CMK (cell line): ENCODE measurements at regions not wholly inside any gene's neighbourhood (a gene's known extent, or its start where the extent isn't known, plus 50 kb on each side); places are given as distances from the start of the nearest gene placed in this dataset.

Experiments
- DNase-seq: peaks from one replicate; pipeline ENCODE4 v3.0.0-alpha.2; 2010; ENCODE audit warnings: low read depth

GRCh38 chr1:30329802-30330557 lies 393.4 kb downstream of the MATN1 start:
- DNase-seq: no peak

- no peak for DNase-seq
These were observed 394.1 kb downstream of the MATN1 start for GRCh38 chr1:30329263-30329753.

GRCh38 chr1:30328401-30329262 lies 394.8 kb downstream of the MATN1 start:
- DNase-seq: no peak

- DNase-seq: no peak
These were observed 395.4 kb downstream of the MATN1 start for GRCh38 chr1:30328100-30328370.

GRCh38 chr1:30327370-30328099 lies 395.9 kb downstream of the MATN1 start:
- DNase-seq: no peak

- DNase-seq: no peak
These were observed 397.4 kb downstream of the MATN1 start for GRCh38 chr1:30325999-30326398.

GRCh38 chr1:30325085-30325935 lies 398.1 kb downstream of the MATN1 start:
- DNase-seq: no peak

- no peak for DNase-seq
These were observed 398.9 kb downstream of the MATN1 start for GRCh38 chr1:30324251-30325084.

GRCh38 chr1:30323841-30324240 lies 399.5 kb downstream of the MATN1 start:
- no peak for DNase-seq

GRCh38 chr1:30323352-30323751 lies 400.0 kb downstream of the MATN1 start:
- DNase-seq: no peak

GRCh38 chr1:30322859-30323257 lies 400.5 kb downstream of the MATN1 start:
- no peak for DNase-seq

- DNase-seq: no peak
These were observed 401.2 kb downstream of the MATN1 start for GRCh38 chr1:30321996-30322858.

GRCh38 chr1:30321246-30321910 lies 402.0 kb downstream of the MATN1 start:
- DNase-seq: no peak

GRCh38 chr1:30320581-30320890 lies 402.8 kb downstream of the MATN1 start:
- DNase-seq: no peak

GRCh38 chr1:30319765-30320580 lies 403.4 kb downstream of the MATN1 start:
- no peak for DNase-seq

GRCh38 chr1:30318864-30319718 lies 404.3 kb downstream of the MATN1 start:
- no peak for DNase-seq

GRCh38 chr1:30318413-30318812 lies 405.0 kb downstream of the MATN1 start:
- DNase-seq: no peak

GRCh38 chr1:30317921-30318320 lies 405.5 kb downstream of the MATN1 start:
- DNase-seq: no peak
